ENCODE measurements at regions not wholly inside any gene's neighbourhood (a gene's known extent, or its start where the extent isn't known, plus 50 kb on each side); places are given as distances from the start of the nearest gene placed in this dataset.

- no peak for DNase-seq
- no peaks in the 10 kb centered on the region for H3K9me2 ChIP-seq (replicated peaks; ENCODE audit: insufficient read depth, low read length)
- no peak overlapping the region for H3K9ac ChIP-seq (ENCODE audit: low read length)
- H3K4me1 ChIP-seq (ENCODE audit: low read length), result no peaks in the 10 kb centered on the region
- no peaks in the 10 kb centered on the region for H3K9me3 ChIP-seq (ENCODE audit: low read length)
- no peaks in the 10 kb centered on the region for H3K36me3 ChIP-seq (ENCODE audit: insufficient read depth, low read length)
- no peaks in the 10 kb centered on the region for H4K20me1 ChIP-seq (ENCODE audit: insufficient read depth, low read depth, low read length)
- H3K27me3 ChIP-seq (ENCODE audit: low read length), result no peaks in the 10 kb centered on the region
- H3K4me2 ChIP-seq (ENCODE audit: low read depth, low read length, poor library complexity, severe bottlenecking), result no peak overlapping the region
- no peak overlapping the region for H3K4me3 ChIP-seq (ENCODE audit: low read length)
- no peaks in the 10 kb centered on the region for H3K79me2 ChIP-seq (ENCODE audit: low read length)
- H2AFZ ChIP-seq (ENCODE audit: low read length), result no peak overlapping the region
- H3K27ac ChIP-seq (ENCODE audit: low read length), result no peak overlapping the region
Measured at GRCh38 chr3:73727117-73727821, 102.5 kb upstream of the PDZRN3 start.

- Histone ChIP-seq H2AFZ (ENCODE audit: low read length) (no peak overlapping the region), H3K79me2 (ENCODE audit: low read length) (no peaks in the 10 kb centered on the region), H4K20me1 (ENCODE audit: insufficient read depth, low read depth, low read length) (no peaks in the 10 kb centered on the region), H3K27me3 (ENCODE audit: low read length) (no peaks in the 10 kb centered on the region), H3K4me1 (ENCODE audit: low read length) (no peaks in the 10 kb centered on the region), H3K9me2 (replicated peaks; ENCODE audit: insufficient read depth, low read length) (no peaks in the 10 kb centered on the region), H3K27ac (ENCODE audit: low read length) (no peak overlapping the region), H3K4me2 (ENCODE audit: low read depth, low read length, poor library complexity, severe bottlenecking) (no peak overlapping the region), H3K36me3 (ENCODE audit: insufficient read depth, low read length) (no peaks in the 10 kb centered on the region), H3K4me3 (ENCODE audit: low read length) (no peak overlapping the region), H3K9ac (ENCODE audit: low read length) (no peak overlapping the region), H3K9me3 (ENCODE audit: low read length) (no peaks in the 10 kb centered on the region)
- DNase-seq, result peak; percentile 50
Measured at GRCh38 chr3:73723596-73723995, 98.9 kb upstream of the PDZRN3 start.

GRCh38 chr3:73719861-73720260 is 95.1 kb upstream of the PDZRN3 start:
- no peaks in the 10 kb centered on the region for H3K36me3 ChIP-seq (ENCODE audit: insufficient read depth, low read length)
- H3K27ac ChIP-seq (ENCODE audit: low read length), result no peak overlapping the region
- H3K4me3 ChIP-seq (ENCODE audit: low read length), result no peak overlapping the region
- no peak overlapping the region for H2AFZ ChIP-seq (ENCODE audit: low read length)
- no peaks in the 10 kb centered on the region for H3K79me2 ChIP-seq (ENCODE audit: low read length)
- no peaks in the 10 kb centered on the region for H3K4me1 ChIP-seq (ENCODE audit: low read length)
- H3K4me2 ChIP-seq (ENCODE audit: low read depth, low read length, poor library complexity, severe bottlenecking), result no peak overlapping the region
- no peaks in the 10 kb centered on the region for H3K9me3 ChIP-seq (ENCODE audit: low read length)
- H4K20me1 ChIP-seq (ENCODE audit: insufficient read depth, low read depth, low read length), result no peaks in the 10 kb centered on the region
- no peaks in the 10 kb centered on the region for H3K9me2 ChIP-seq (replicated peaks; ENCODE audit: insufficient read depth, low read length)
- no peak overlapping the region for H3K9ac ChIP-seq (ENCODE audit: low read length)
- DNase-seq, result no peak
- H3K27me3 ChIP-seq (ENCODE audit: low read length), result no peaks in the 10 kb centered on the region

- H3K27ac ChIP-seq (ENCODE audit: low read length), result no peak overlapping the region
- H3K9me2 ChIP-seq (replicated peaks; ENCODE audit: insufficient read depth, low read length), result no peaks in the 10 kb centered on the region
- H2AFZ ChIP-seq (ENCODE audit: low read length), result no peak overlapping the region
- no peaks in the 10 kb centered on the region for H3K36me3 ChIP-seq (ENCODE audit: insufficient read depth, low read length)
- no peaks in the 10 kb centered on the region for H3K27me3 ChIP-seq (ENCODE audit: low read length)
- H4K20me1 ChIP-seq (ENCODE audit: insufficient read depth, low read depth, low read length), result no peaks in the 10 kb centered on the region
- H3K79me2 ChIP-seq (ENCODE audit: low read length), result no peaks in the 10 kb centered on the region
- no peak overlapping the region for H3K4me2 ChIP-seq (ENCODE audit: low read depth, low read length, poor library complexity, severe bottlenecking)
- no peaks in the 10 kb centered on the region for H3K9me3 ChIP-seq (ENCODE audit: low read length)
- no peaks in the 10 kb centered on the region for H3K4me1 ChIP-seq (ENCODE audit: low read length)
- no peak overlapping the region for H3K9ac ChIP-seq (ENCODE audit: low read length)
- DNase-seq, result no peak
- no peak overlapping the region for H3K4me3 ChIP-seq (ENCODE audit: low read length)
Measured at GRCh38 chr3:73719413-73719851, 94.7 kb upstream of the PDZRN3 start.

GRCh38 chr3:73718326-73719110 is 93.8 kb upstream of the PDZRN3 start:
- no peaks in the 10 kb centered on the region for H3K9me3 ChIP-seq (ENCODE audit: low read length)
- H3K79me2 ChIP-seq (ENCODE audit: low read length), result no peaks in the 10 kb centered on the region
- DNase-seq, result no peak
- no peaks in the 10 kb centered on the region for H3K4me1 ChIP-seq (ENCODE audit: low read length)
- no peaks in the 10 kb centered on the region for H3K27me3 ChIP-seq (ENCODE audit: low read length)
- no peaks in the 10 kb centered on the region for H3K9me2 ChIP-seq (replicated peaks; ENCODE audit: insufficient read depth, low read length)
- H3K4me3 ChIP-seq (ENCODE audit: low read length), result no peak overlapping the region
- no peak overlapping the region for H3K27ac ChIP-seq (ENCODE audit: low read length)
- no peaks in the 10 kb centered on the region for H3K36me3 ChIP-seq (ENCODE audit: insufficient read depth, low read length)
- H4K20me1 ChIP-seq (ENCODE audit: insufficient read depth, low read depth, low read length), result no peaks in the 10 kb centered on the region
- H2AFZ ChIP-seq (ENCODE audit: low read length), result no peak overlapping the region
- no peak overlapping the region for H3K4me2 ChIP-seq (ENCODE audit: low read depth, low read length, poor library complexity, severe bottlenecking)
- no peak overlapping the region for H3K9ac ChIP-seq (ENCODE audit: low read length)

- no peaks in the 10 kb centered on the region for H3K9me2 ChIP-seq (replicated peaks; ENCODE audit: insufficient read depth, low read length)
- H3K27me3 ChIP-seq (ENCODE audit: low read length), result no peaks in the 10 kb centered on the region
- H2AFZ ChIP-seq (ENCODE audit: low read length), result no peak overlapping the region
- H3K4me2 ChIP-seq (ENCODE audit: low read depth, low read length, poor library complexity, severe bottlenecking), result no peak overlapping the region
- no peaks in the 10 kb centered on the region for H3K9me3 ChIP-seq (ENCODE audit: low read length)
- no peak overlapping the region for H3K4me3 ChIP-seq (ENCODE audit: low read length)
- H4K20me1 ChIP-seq (ENCODE audit: insufficient read depth, low read depth, low read length), result no peaks in the 10 kb centered on the region
- no peak overlapping the region for H3K27ac ChIP-seq (ENCODE audit: low read length)
- no peaks in the 10 kb centered on the region for H3K79me2 ChIP-seq (ENCODE audit: low read length)
- no peak overlapping the region for H3K9ac ChIP-seq (ENCODE audit: low read length)
- H3K4me1 ChIP-seq (ENCODE audit: low read length), result no peaks in the 10 kb centered on the region
- no peaks in the 10 kb centered on the region for H3K36me3 ChIP-seq (ENCODE audit: insufficient read depth, low read length)
- DNase-seq, result no peak
Measured at GRCh38 chr3:73716418-73716817, 91.7 kb upstream of the PDZRN3 start.

- Histone ChIP-seq H3K4me1 (ENCODE audit: low read length) (no peaks in the 10 kb centered on the region), H3K9ac (ENCODE audit: low read length) (no peak overlapping the region), H4K20me1 (ENCODE audit: insufficient read depth, low read depth, low read length) (no peaks in the 10 kb centered on the region), H3K79me2 (ENCODE audit: low read length) (no peaks in the 10 kb centered on the region), H3K27ac (ENCODE audit: low read length) (no peak overlapping the region), H2AFZ (ENCODE audit: low read length) (no peak overlapping the region), H3K9me3 (ENCODE audit: low read length) (no peaks in the 10 kb centered on the region), H3K9me2 (replicated peaks; ENCODE audit: insufficient read depth, low read length) (no peaks in the 10 kb centered on the region), H3K27me3 (ENCODE audit: low read length) (no peaks in the 10 kb centered on the region), H3K4me3 (ENCODE audit: low read length) (no peak overlapping the region), H3K4me2 (ENCODE audit: low read depth, low read length, poor library complexity, severe bottlenecking) (no peak overlapping the region), H3K36me3 (ENCODE audit: insufficient read depth, low read length) (no peaks in the 10 kb centered on the region)
- no peak for DNase-seq
Measured at GRCh38 chr3:73710340-73710739, 85.6 kb upstream of the PDZRN3 start.

GRCh38 chr3:73709712-73710111 is 85.0 kb upstream of the PDZRN3 start:
- H3K27me3 ChIP-seq (ENCODE audit: low read length), result no peaks in the 10 kb centered on the region
- H3K9ac ChIP-seq (ENCODE audit: low read length), result no peak overlapping the region
- H3K4me3 ChIP-seq (ENCODE audit: low read length), result no peak overlapping the region
- no peaks in the 10 kb centered on the region for H4K20me1 ChIP-seq (ENCODE audit: insufficient read depth, low read depth, low read length)
- no peak overlapping the region for H3K27ac ChIP-seq (ENCODE audit: low read length)
- no peak for DNase-seq
- no peaks in the 10 kb centered on the region for H3K9me2 ChIP-seq (replicated peaks; ENCODE audit: insufficient read depth, low read length)
- H3K4me2 ChIP-seq (ENCODE audit: low read depth, low read length, poor library complexity, severe bottlenecking), result no peak overlapping the region
- no peaks in the 10 kb centered on the region for H3K9me3 ChIP-seq (ENCODE audit: low read length)
- no peak overlapping the region for H2AFZ ChIP-seq (ENCODE audit: low read length)
- no peaks in the 10 kb centered on the region for H3K4me1 ChIP-seq (ENCODE audit: low read length)
- no peaks in the 10 kb centered on the region for H3K36me3 ChIP-seq (ENCODE audit: insufficient read depth, low read length)
- no peaks in the 10 kb centered on the region for H3K79me2 ChIP-seq (ENCODE audit: low read length)
